HCT116 (cell line): ENCODE measurements at regions not wholly inside any gene's neighbourhood (a gene's known extent, or its start where the extent isn't known, plus 50 kb on each side); places are given as distances from the start of the nearest gene placed in this dataset.

Source experiments
- ATAC-seq: fragments of 200-7000 bp; cut with Tn5 transposase; 2 replicates; pipeline ENCODE4 v1.9.1; 2020; ENCODE audit warnings: mild to moderate bottlenecking, moderate library complexity
- BruUV-seq: library from RNA; stranded (reverse); fragments of 400-500 nt; replicated peaks from 2 replicates; lab custom pipeline; 2021; lab: Mats Ljungman, UMichigan
- CTCF ChIA-PET: fragments of 300-600 bp; sonication (Branson Sonifier 250); formaldehyde crosslinking; loops from one replicate; lab custom pipeline; 2021; ENCODE audit warnings: antibody characterized with exemption; lab: Charles Lee
- POLR2A ChIA-PET: fragments of 300-600, 350-600 bp; sonication (Branson Sonifier 250); formaldehyde crosslinking; loops from one replicate; lab custom pipeline; 2021; ENCODE audit warnings: antibody characterized with exemption; lab: Charles Lee
- RAD21 ChIA-PET, 2 experiments: fragments of 300-600 bp; sonication (Branson Sonifier 250); formaldehyde crosslinking; loops; one replicate each; lab custom pipeline; 2023; ENCODE audit warnings: low total read pairs in 2 of 2; ENCODE audit not compliant: uncharacterized antibody in 2 of 2, unreplicated experiment in 2 of 2, low non-redundant PET in 1 of 2; lab: Charles Lee
- DNase-seq: peaks from one replicate; pipeline ENCODE4 v3.0.0-alpha.2; 2010; ENCODE audit warnings: low read depth, low spot score
- H2AFZ ChIP-seq: fragments of 200-600 bp; shearing (Covaris generic), sonication (generic); 2 replicates; pipeline ENCODE4 v1.6.1; 2017; ENCODE audit warnings: low read depth, mixed run types, mixed read lengths, antibody characterized with exemption, low read length; ENCODE audit not compliant: poor library complexity, severe bottlenecking
- H3K27ac ChIP-seq: 2 replicates; pipeline ENCODE4 v1.5.1; 2012; ENCODE audit warnings: low read depth, low read length
- H3K27me3 ChIP-seq: fragments of 200-600 bp; sonication (generic); 2 replicates; pipeline ENCODE4 v1.6.1; 2016; ENCODE audit warnings: mixed run types, low read length, mixed read lengths; ENCODE audit not compliant: insufficient read depth
- H3K36me3 ChIP-seq, 2 experiments: fragments of 200-500 bp in 1 of 2; fragments of 200-600 bp in 1 of 2; sonication (Bioruptor generic) in 1 of 2; sonication (generic) in 1 of 2; 2 replicates each; pipeline versions ENCODE4 v1.5.1 to v1.6.1; 2014 to 2016; ENCODE audit warnings: low read length in 2 of 2, inconsistent platforms in 1 of 2, mixed read lengths in 1 of 2, mixed run types in 1 of 2; ENCODE audit not compliant: insufficient read depth in 2 of 2, control insufficient read depth in 1 of 2
- H3K4me1 ChIP-seq, 2 experiments: fragments of 200-600 bp in 1 of 2; sonication (generic) in 1 of 2; 2 replicates each; pipeline versions ENCODE4 v1.5.1 to v1.6.1; 2012 to 2017; ENCODE audit warnings: low read length in 2 of 2, inconsistent platforms in 1 of 2, mild to moderate bottlenecking in 1 of 2, mixed read lengths in 1 of 2, mixed run types in 1 of 2, moderate library complexity in 1 of 2; ENCODE audit not compliant: insufficient read depth in 2 of 2, control insufficient read depth in 1 of 2
- H3K4me2 ChIP-seq: fragments of 200-600 bp; sonication (generic); 2 replicates; pipeline ENCODE4 v1.6.1; 2017; ENCODE audit warnings: mixed run types, low read length, mixed read lengths
- H3K4me3 ChIP-seq, 2 experiments: fragments of 200-600 bp in 1 of 2; sonication (generic) in 1 of 2; replicated peaks in 1 of 2; 2 replicates each; pipeline ENCODE4 v1.5.1; 2011 to 2016; ENCODE audit warnings: low read length in 2 of 2, control low read depth in 1 of 2, low read depth in 1 of 2, mild to moderate bottlenecking in 1 of 2, mixed read lengths in 1 of 2, mixed run types in 1 of 2
- H3K79me2 ChIP-seq: fragments of 200-600 bp; sonication (generic); 2 replicates; pipeline ENCODE4 v1.6.1; 2017; ENCODE audit warnings: mild to moderate bottlenecking, mixed run types, low read length, moderate library complexity, mixed read lengths; ENCODE audit not compliant: insufficient read depth
- H3K9ac ChIP-seq: fragments of 200-600 bp; sonication (generic); 2 replicates; pipeline ENCODE4 v1.6.1; 2016; ENCODE audit warnings: low read length, mixed read lengths
- H3K9me2 ChIP-seq: fragments of 200-600 bp; sonication (generic), shearing (Covaris generic); 2 replicates; pipeline ENCODE4 v1.6.1; 2017; ENCODE audit warnings: mixed run types, mild to moderate bottlenecking, moderate library complexity; ENCODE audit not compliant: insufficient read depth
- H3K9me3 ChIP-seq, 2 experiments: fragments of 200-500 bp in 1 of 2; fragments of 200-600 bp in 1 of 2; sonication (Bioruptor generic) in 1 of 2; sonication (generic) in 1 of 2; 2 replicates each; pipeline ENCODE4 v1.6.1; 2014 to 2017; ENCODE audit warnings: low read length in 2 of 2, mixed read lengths in 2 of 2, inconsistent platforms in 1 of 2, low read depth in 1 of 2, mild to moderate bottlenecking in 1 of 2, mixed run types in 1 of 2, moderate library complexity in 1 of 2; ENCODE audit not compliant: control insufficient read depth in 1 of 2, insufficient read depth in 1 of 2
- H4K20me1 ChIP-seq: fragments of 200-600 bp; sonication (generic), shearing (Covaris generic); 2 replicates; pipeline ENCODE4 v1.6.1; 2017; ENCODE audit warnings: mixed run types, mild to moderate bottlenecking, moderate library complexity; ENCODE audit not compliant: insufficient read depth
- CEBPB ChIP-seq: IDR thresholded peaks from 2 replicates; pipeline ENCODE4 v1.6.1; 2012; ENCODE audit warnings: low read depth
- EZH2 ChIP-seq: fragments of 200-600 bp; sonication (generic); IDR thresholded peaks from 2 replicates; pipeline ENCODE4 v1.6.1; 2017; ENCODE audit warnings: antibody characterized with exemption, mixed run types
- JUND ChIP-seq: IDR thresholded peaks from 2 replicates; pipeline ENCODE4 v1.6.1; 2012
- RAD21 ChIP-seq: IDR thresholded peaks from 2 replicates; pipeline ENCODE4 v1.6.1; 2012; ENCODE audit warnings: low read depth, mild to moderate bottlenecking
- SIN3A ChIP-seq: IDR thresholded peaks from 2 replicates; pipeline ENCODE4 v1.6.1; 2012; ENCODE audit warnings: low read depth
- SRF ChIP-seq: IDR thresholded peaks from 2 replicates; pipeline ENCODE4 v1.6.1; 2012; ENCODE audit warnings: low read depth
- TCF7L2 ChIP-seq: IDR thresholded peaks from 2 replicates; pipeline ENCODE4 v1.7.0; 2011; ENCODE audit warnings: borderline replicate concordance, inconsistent platforms; ENCODE audit not compliant: insufficient read depth, insufficient read length; ENCODE audit errors: extremely low read depth
- YY1 ChIP-seq: IDR thresholded peaks from 2 replicates; pipeline ENCODE4 v1.6.1; 2011; ENCODE audit warnings: low read length, low read depth, moderate library complexity, mild to moderate bottlenecking; ENCODE audit not compliant: insufficient replicate concordance; ENCODE audit errors: extremely low read depth
- intact Hi-C: fragments of 100-400 bp; cut with micrococcal nuclease; formaldehyde crosslinking; loops from 2 replicates; pipeline ENCODE4 v1.10.0; 2022
- TF ChIP-seq, protein P1 (sequence below): IDR thresholded peaks from 2 replicates; pipeline ENCODE4 v1.6.1; 2012
- TF ChIP-seq, protein P2 (sequence below), 3 experiments: fragments of 200-600 bp in 1 of 3; sonication (generic) in 1 of 3; IDR thresholded peaks in 2 of 3; conservative IDR thresholded peaks in 1 of 3; 2 replicates each; pipeline ENCODE4 v1.5.1; 2012 to 2017; ENCODE audit warnings: low read depth in 2 of 3, low read length in 2 of 3, antibody characterized with exemption in 1 of 3, borderline replicate concordance in 1 of 3, control low read depth in 1 of 3, mild to moderate bottlenecking in 1 of 3, mixed read lengths in 1 of 3, mixed run types in 1 of 3, moderate library complexity in 1 of 3; ENCODE audit not compliant: insufficient read depth in 1 of 3
- TF ChIP-seq, protein P3 (sequence below): IDR thresholded peaks from 2 replicates; pipeline ENCODE4 v1.6.1; 2012; ENCODE audit warnings: low read depth

DNA sequence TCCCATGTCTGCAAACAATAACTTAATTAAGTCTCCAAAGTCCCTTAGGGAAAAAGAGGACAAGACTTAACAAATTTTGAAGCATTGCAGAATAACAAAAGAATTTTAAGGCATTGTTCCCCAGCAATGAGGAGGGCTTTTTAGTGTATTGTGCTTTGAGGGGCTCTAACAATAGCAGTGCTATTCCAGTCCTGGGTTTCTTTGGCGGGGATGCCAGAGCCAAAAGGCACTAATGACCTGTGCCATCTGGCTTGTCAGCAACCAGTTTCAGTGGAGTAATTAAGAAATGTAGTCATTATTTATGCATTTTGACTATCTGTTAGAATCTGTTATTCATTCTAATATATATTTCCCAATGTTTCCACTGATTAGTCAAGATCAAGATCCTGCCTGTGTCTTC is 575.4 kb downstream of the SPRY1 start:
- ChIA-PET POLR2A (no interaction called here), CTCF (no interaction called here), RAD21 (no interaction called here)
- H2AFZ ChIP-seq = no peak overlapping the region
- TF ChIP-seq SIN3A (no peak), YY1 (no peak), JUND (no peak), EZH2 (no peak), TCF7L2 (no peak), RAD21 (no peak), SRF (no peak), CEBPB (no peak)
- TF ChIP-seq, protein P1, sequence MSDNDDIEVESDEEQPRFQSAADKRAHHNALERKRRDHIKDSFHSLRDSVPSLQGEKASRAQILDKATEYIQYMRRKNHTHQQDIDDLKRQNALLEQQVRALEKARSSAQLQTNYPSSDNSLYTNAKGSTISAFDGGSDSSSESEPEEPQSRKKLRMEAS = no peak
- TF ChIP-seq, protein P2, sequence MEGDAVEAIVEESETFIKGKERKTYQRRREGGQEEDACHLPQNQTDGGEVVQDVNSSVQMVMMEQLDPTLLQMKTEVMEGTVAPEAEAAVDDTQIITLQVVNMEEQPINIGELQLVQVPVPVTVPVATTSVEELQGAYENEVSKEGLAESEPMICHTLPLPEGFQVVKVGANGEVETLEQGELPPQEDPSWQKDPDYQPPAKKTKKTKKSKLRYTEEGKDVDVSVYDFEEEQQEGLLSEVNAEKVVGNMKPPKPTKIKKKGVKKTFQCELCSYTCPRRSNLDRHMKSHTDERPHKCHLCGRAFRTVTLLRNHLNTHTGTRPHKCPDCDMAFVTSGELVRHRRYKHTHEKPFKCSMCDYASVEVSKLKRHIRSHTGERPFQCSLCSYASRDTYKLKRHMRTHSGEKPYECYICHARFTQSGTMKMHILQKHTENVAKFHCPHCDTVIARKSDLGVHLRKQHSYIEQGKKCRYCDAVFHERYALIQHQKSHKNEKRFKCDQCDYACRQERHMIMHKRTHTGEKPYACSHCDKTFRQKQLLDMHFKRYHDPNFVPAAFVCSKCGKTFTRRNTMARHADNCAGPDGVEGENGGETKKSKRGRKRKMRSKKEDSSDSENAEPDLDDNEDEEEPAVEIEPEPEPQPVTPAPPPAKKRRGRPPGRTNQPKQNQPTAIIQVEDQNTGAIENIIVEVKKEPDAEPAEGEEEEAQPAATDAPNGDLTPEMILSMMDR (IDR thresholded peaks at IDR 0.05 in 2 of 3, conservative IDR thresholded peaks at IDR 0.05 in 1 of 3; ENCODE audit: borderline replicate concordance in 1 of 3, insufficient read depth in 1 of 3, low read depth in 2 of 3, low read length in 2 of 3) = no peak
- TF ChIP-seq, protein P3, sequence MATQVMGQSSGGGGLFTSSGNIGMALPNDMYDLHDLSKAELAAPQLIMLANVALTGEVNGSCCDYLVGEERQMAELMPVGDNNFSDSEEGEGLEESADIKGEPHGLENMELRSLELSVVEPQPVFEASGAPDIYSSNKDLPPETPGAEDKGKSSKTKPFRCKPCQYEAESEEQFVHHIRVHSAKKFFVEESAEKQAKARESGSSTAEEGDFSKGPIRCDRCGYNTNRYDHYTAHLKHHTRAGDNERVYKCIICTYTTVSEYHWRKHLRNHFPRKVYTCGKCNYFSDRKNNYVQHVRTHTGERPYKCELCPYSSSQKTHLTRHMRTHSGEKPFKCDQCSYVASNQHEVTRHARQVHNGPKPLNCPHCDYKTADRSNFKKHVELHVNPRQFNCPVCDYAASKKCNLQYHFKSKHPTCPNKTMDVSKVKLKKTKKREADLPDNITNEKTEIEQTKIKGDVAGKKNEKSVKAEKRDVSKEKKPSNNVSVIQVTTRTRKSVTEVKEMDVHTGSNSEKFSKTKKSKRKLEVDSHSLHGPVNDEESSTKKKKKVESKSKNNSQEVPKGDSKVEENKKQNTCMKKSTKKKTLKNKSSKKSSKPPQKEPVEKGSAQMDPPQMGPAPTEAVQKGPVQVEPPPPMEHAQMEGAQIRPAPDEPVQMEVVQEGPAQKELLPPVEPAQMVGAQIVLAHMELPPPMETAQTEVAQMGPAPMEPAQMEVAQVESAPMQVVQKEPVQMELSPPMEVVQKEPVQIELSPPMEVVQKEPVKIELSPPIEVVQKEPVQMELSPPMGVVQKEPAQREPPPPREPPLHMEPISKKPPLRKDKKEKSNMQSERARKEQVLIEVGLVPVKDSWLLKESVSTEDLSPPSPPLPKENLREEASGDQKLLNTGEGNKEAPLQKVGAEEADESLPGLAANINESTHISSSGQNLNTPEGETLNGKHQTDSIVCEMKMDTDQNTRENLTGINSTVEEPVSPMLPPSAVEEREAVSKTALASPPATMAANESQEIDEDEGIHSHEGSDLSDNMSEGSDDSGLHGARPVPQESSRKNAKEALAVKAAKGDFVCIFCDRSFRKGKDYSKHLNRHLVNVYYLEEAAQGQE = no peak
- no TSS peak for BruUV-seq
- no peak overlapping the region for H3K4me2 ChIP-seq
- H3K27me3 ChIP-seq = no peaks in the 10 kb centered on the region
- H3K9me3 ChIP-seq = no peaks in the 10 kb centered on the region
- no peaks in the 10 kb centered on the region for H3K36me3 ChIP-seq
- H3K4me3 ChIP-seq = no peak overlapping the region
- no peak overlapping the region for H3K9ac ChIP-seq
- H3K79me2 ChIP-seq = no peaks in the 10 kb centered on the region
- H3K27ac ChIP-seq = no peak overlapping the region
- no peaks in the 10 kb centered on the region for H3K4me1 ChIP-seq
- ATAC-seq (no peak), DNase-seq (no peak)
- H3K9me2 ChIP-seq = no peaks in the 10 kb centered on the region
- intact Hi-C loops = no loop called here
- no peaks in the 10 kb centered on the region for H4K20me1 ChIP-seq
